ENCODE measurements at regions not wholly inside any gene's neighbourhood (a gene's known extent, or its start where the extent isn't known, plus 50 kb on each side); places are given as distances from the start of the nearest gene placed in this dataset.
A peak's percentile ranks its signal among the peaks of the same experiment; 100 is the strongest.

DNA sequence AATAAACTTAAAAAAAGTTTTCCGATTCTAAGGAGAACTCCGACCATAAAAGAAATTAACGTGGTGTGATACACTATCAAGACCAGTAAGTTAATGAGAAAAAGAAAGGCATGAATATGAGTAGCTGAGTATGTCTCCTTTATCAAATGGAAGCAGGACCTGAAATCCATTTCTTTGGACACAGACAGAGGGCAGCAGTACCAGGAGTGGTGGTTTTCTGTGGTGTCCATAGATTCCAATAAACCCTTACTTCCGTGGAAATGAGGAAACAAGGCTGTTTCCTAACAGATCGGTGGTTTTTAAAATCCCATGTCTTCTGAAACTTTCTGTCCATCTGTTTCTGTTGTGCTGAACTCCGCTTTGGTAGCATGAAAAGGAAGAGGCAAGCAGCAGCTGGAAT is 128.5 kb upstream of the TSPAN5 start:
- H3K9me2 ChIP-seq, result no peaks in the 10 kb centered on the region
- no peak overlapping the region for H2AFZ ChIP-seq (ENCODE audit: low read depth)
- DNase-seq, result no peak
- H3K27me3 ChIP-seq (ENCODE audit: insufficient read depth), result no peaks in the 10 kb centered on the region
- no peaks in the 10 kb centered on the region for H3K36me3 ChIP-seq (replicated peaks in 1 of 2; ENCODE audit: control insufficient read depth in 1 of 2, insufficient read depth in 2 of 2, low read length in 1 of 2)
- no peak for TF ChIP-seq YY1 (IDR thresholded peaks at IDR 0.05; ENCODE audit: low read depth)
- TF ChIP-seq RAD21 (IDR thresholded peaks at IDR 0.05; ENCODE audit: low read length), result no peak
- TF ChIP-seq SIN3A (IDR thresholded peaks at IDR 0.05; ENCODE audit: borderline replicate concordance, low read depth, low read length), result no peak
- TF ChIP-seq CTCF (IDR thresholded peaks at IDR 0.05), result peak; percentile 22; the same call in 1 of the 2 replicates
- no peak for TF ChIP-seq GATA2 (CRISPR knock-in tag; IDR thresholded peaks at IDR 0.05)
- peak; percentile 22; the same call in 1 of the 2 replicates for TF ChIP-seq SMC3 (IDR thresholded peaks at IDR 0.05; ENCODE audit: low read depth, low read length)
- no peak for TF ChIP-seq FOSL2 (IDR thresholded peaks at IDR 0.05; ENCODE audit: borderline replicate concordance, low read depth)
- TF ChIP-seq NRF1 (IDR thresholded peaks at IDR 0.05; ENCODE audit: low read depth, low read length), result no peak
- no peaks in the 10 kb centered on the region for H3K79me2 ChIP-seq (ENCODE audit: insufficient read depth)
- CTCF ChIA-PET, result interaction anchor here (1.4 kb wide), 1 partner anchor 14 kb away, joined by 3 read pairs; no protein-coding TSS in a partner anchor
- H3K4me3 ChIP-seq (ENCODE audit: low read depth in 2 of 2, low read length in 1 of 2), result no peak overlapping the region
- POLR2A ChIA-PET, result no interaction called here
- no peak overlapping the region for H3K4me2 ChIP-seq
- 58% methylated on average over 6 of the region's 6 CpGs for WGBS (ENCODE audit: low lambda C conversion rate)
- H3K9ac ChIP-seq, result no peak overlapping the region
- no peaks in the 10 kb centered on the region for H3K4me1 ChIP-seq (ENCODE audit: control insufficient read depth in 1 of 2, insufficient read depth in 2 of 2, low read depth in 1 of 2, low read length in 1 of 2)
- no peaks in the 10 kb centered on the region for H4K20me1 ChIP-seq (ENCODE audit: insufficient read depth)
- H3K27ac ChIP-seq (ENCODE audit: low read depth in 2 of 2, low read length in 1 of 2), result no peak overlapping the region
- no peaks in the 10 kb centered on the region for H3F3A ChIP-seq (replicated peaks; ENCODE audit: insufficient read depth)
- no peaks in the 10 kb centered on the region; the same call in 1 of the 2 replicates for H3K9me3 ChIP-seq

- POLR2A ChIA-PET, result no interaction called here
- Histone ChIP-seq H2AFZ (ENCODE audit: low read depth) (no peak overlapping the region), H3K9me3 (no peaks in the 10 kb centered on the region; the same call in 1 of the 2 replicates), H3K36me3 (replicated peaks in 1 of 2; ENCODE audit: control insufficient read depth in 1 of 2, insufficient read depth in 2 of 2, low read length in 1 of 2) (no peaks in the 10 kb centered on the region), H3K4me3 (ENCODE audit: low read depth in 2 of 2, low read length in 1 of 2) (no peak overlapping the region), H3K4me1 (ENCODE audit: control insufficient read depth in 1 of 2, insufficient read depth in 2 of 2, low read depth in 1 of 2, low read length in 1 of 2) (peaks cover 0 to 3% of the 10 kb centered on the region in 2 experiments; a peak in 1 of 4 replicates), H3K9ac (no peak overlapping the region), H3K27ac (ENCODE audit: low read depth in 2 of 2, low read length in 1 of 2) (no peak overlapping the region), H3K4me2 (no peak overlapping the region), H3F3A (replicated peaks; ENCODE audit: insufficient read depth) (no peaks in the 10 kb centered on the region), H4K20me1 (ENCODE audit: insufficient read depth) (no peaks in the 10 kb centered on the region), H3K79me2 (ENCODE audit: insufficient read depth) (no peaks in the 10 kb centered on the region), H3K9me2 (no peaks in the 10 kb centered on the region), H3K27me3 (ENCODE audit: insufficient read depth) (no peaks in the 10 kb centered on the region)
- 92% methylated on average over 4 of the region's 4 CpGs for WGBS (ENCODE audit: low lambda C conversion rate)
- DNase-seq, result no peak
- CTCF ChIA-PET, result interaction anchor here (1.2 kb wide), 1 partner anchor 433 kb away, joined by 3 read pairs; the partner anchor contains the start of gene ADH6
- TF ChIP-seq, protein P1, sequence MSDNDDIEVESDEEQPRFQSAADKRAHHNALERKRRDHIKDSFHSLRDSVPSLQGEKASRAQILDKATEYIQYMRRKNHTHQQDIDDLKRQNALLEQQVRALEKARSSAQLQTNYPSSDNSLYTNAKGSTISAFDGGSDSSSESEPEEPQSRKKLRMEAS (IDR thresholded peaks at IDR 0.05; ENCODE audit: low read depth), result no peak
- TF ChIP-seq, protein P2, sequence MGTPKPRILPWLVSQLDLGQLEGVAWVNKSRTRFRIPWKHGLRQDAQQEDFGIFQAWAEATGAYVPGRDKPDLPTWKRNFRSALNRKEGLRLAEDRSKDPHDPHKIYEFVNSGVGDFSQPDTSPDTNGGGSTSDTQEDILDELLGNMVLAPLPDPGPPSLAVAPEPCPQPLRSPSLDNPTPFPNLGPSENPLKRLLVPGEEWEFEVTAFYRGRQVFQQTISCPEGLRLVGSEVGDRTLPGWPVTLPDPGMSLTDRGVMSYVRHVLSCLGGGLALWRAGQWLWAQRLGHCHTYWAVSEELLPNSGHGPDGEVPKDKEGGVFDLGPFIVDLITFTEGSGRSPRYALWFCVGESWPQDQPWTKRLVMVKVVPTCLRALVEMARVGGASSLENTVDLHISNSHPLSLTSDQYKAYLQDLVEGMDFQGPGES (IDR thresholded peaks at IDR 0.05; ENCODE audit: low read depth, low read length), result no peak
- TF ChIP-seq GABPA (IDR thresholded peaks at IDR 0.05; ENCODE audit: low read depth) (no peak), GATA2 (CRISPR knock-in tag; IDR thresholded peaks at IDR 0.05) (no peak), CHD2 (IDR thresholded peaks at IDR 0.05; ENCODE audit: low read length, partially characterized antibody) (no peak), FOXJ3 (CRISPR knock-in tag; IDR thresholded peaks at IDR 0.05) (no peak), TAF1 (IDR thresholded peaks at IDR 0.05; ENCODE audit: borderline replicate concordance, low read depth, low read length) (no peak), RFX5 (IDR thresholded peaks at IDR 0.05; ENCODE audit: low read length) (no peak), NRF1 (IDR thresholded peaks at IDR 0.05; ENCODE audit: low read depth, low read length) (no peak), MXI1 (IDR thresholded peaks at IDR 0.05; ENCODE audit: low read depth, low read length) (no peak), RAD21 (IDR thresholded peaks at IDR 0.05; ENCODE audit: low read length) (no peak), POLR2AphosphoS5 (IDR thresholded peaks at IDR 0.05; ENCODE audit: low read depth, low read length) (no peak)
- TF ChIP-seq, protein P3, sequence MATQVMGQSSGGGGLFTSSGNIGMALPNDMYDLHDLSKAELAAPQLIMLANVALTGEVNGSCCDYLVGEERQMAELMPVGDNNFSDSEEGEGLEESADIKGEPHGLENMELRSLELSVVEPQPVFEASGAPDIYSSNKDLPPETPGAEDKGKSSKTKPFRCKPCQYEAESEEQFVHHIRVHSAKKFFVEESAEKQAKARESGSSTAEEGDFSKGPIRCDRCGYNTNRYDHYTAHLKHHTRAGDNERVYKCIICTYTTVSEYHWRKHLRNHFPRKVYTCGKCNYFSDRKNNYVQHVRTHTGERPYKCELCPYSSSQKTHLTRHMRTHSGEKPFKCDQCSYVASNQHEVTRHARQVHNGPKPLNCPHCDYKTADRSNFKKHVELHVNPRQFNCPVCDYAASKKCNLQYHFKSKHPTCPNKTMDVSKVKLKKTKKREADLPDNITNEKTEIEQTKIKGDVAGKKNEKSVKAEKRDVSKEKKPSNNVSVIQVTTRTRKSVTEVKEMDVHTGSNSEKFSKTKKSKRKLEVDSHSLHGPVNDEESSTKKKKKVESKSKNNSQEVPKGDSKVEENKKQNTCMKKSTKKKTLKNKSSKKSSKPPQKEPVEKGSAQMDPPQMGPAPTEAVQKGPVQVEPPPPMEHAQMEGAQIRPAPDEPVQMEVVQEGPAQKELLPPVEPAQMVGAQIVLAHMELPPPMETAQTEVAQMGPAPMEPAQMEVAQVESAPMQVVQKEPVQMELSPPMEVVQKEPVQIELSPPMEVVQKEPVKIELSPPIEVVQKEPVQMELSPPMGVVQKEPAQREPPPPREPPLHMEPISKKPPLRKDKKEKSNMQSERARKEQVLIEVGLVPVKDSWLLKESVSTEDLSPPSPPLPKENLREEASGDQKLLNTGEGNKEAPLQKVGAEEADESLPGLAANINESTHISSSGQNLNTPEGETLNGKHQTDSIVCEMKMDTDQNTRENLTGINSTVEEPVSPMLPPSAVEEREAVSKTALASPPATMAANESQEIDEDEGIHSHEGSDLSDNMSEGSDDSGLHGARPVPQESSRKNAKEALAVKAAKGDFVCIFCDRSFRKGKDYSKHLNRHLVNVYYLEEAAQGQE (IDR thresholded peaks at IDR 0.05; ENCODE audit: low read depth, low read length), result no peak
- TF ChIP-seq, protein P4, sequence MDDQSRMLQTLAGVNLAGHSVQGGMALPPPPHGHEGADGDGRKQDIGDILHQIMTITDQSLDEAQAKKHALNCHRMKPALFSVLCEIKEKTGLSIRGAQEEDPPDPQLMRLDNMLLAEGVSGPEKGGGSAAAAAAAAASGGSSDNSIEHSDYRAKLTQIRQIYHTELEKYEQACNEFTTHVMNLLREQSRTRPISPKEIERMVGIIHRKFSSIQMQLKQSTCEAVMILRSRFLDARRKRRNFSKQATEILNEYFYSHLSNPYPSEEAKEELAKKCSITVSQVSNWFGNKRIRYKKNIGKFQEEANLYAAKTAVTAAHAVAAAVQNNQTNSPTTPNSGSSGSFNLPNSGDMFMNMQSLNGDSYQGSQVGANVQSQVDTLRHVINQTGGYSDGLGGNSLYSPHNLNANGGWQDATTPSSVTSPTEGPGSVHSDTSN (IDR thresholded peaks at IDR 0.05), result no peak
These were observed 126.7 kb upstream of the TSPAN5 start for GRCh38 chr4:98784947-98785706.

Data from SK-N-SH (cell line).